Nucleus accumbens (tissue), 56 donors: ENCODE measurements at regions not wholly inside any gene's neighbourhood (a gene's known extent, or its start where the extent isn't known, plus 50 kb on each side); places are given as distances from the start of the nearest gene placed in this dataset.
"Not testable (repeated sequence)": the region's sequence is repeated elsewhere in the genome, so short reads cannot be mapped to it uniquely, and the experiment has no call there.

Experiments
- DNase-seq, 56 donors: peaks; one replicate each; lab custom pipeline; 2025; lab: John Stamatoyannopoulos, UW

DNA sequence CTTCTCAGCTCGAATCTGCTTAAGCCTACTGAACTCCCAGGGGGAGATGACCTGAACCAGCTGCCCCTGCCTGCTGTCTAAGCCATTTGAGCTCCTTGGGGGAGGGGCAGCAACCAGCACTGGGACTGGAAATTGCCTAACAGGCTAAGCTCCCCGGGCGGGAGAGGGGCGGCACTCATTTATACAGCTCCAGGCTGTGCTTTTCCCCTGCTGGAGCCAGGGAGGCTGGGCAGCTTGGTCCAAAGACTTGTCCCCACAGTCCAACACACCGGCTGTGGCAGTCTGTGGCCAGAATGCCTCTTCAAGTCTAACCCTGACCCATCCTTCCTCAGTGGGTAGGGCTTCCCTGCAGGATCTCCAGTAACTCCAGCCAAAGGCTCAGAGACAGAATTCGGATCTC lies 1241.5 kb downstream of the ROBO2 start:
- DNase-seq: no peak

- DNase-seq: no peak
Observed at GRCh38 chr3:78283994-78284393, 1244.1 kb downstream of the ROBO2 start.

GRCh38 chr3:78285032-78285728 lies 1245.3 kb downstream of the ROBO2 start:
- DNase-seq: no peak

GRCh38 chr3:78287085-78287484 lies 1247.2 kb downstream of the ROBO2 start:
- no peak for DNase-seq

DNA sequence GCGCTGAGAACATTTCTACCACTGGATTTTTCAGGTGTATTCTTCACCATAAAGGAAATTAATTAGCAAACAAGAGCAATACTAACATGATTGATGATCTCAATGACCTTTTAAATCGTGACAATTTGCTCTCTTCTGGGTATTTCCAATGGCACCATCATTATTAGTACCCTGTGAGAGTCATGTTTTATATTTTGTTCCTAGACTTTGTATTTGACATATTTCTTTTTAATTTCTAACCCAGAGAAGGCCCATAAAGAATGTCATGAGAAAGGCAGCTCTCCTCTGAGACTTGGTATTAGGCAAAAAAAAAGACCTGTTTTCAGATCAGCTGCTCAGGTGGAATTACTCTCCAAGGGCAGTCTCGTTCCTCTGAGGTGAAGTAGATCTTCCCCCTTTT lies 1253.4 kb downstream of the ROBO2 start:
- no peak for DNase-seq

- DNase-seq: no peak
Observed at GRCh38 chr3:78304115-78304514, 1264.2 kb downstream of the ROBO2 start.

- no peak for DNase-seq
Observed at GRCh38 chr3:78312851-78313250, 1273.0 kb downstream of the ROBO2 start.

DNA sequence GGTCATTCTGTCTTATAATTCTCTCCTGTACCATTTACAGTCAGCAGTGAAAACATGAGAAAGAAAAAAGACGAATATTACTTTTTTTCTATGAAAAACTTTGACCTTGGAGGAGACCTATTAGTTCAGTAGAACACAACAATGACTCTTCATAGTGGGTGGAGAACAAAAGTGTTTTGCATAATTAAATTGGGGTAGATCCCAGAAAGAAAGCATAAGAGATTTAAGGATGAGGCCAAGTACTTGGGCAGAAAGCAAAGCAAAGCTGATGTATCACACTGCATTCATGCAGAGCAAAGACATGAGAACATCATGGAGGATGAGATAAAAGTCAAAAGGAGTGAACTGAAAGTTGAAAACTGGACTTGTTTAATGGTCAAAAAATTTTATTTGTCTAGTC lies 1273.4 kb downstream of the ROBO2 start:
- no peak for DNase-seq

DNA sequence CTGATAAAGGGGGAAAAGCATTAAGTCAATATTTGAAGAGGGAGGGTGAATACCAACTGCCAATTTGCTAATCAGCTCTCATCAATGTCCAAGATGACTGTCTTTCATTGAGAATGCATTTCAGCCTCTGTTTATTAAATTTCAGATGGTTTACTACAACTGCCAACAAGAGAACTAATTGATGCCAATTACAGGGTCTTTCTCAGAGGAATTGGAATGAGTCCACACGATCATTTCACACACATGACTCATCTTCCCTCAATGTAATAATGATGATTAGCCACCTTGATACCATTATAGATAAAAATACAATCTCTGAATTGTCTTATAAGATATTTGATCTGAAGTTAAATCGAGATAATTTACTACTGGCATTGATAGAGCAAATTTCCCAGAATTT lies 1274.4 kb downstream of the ROBO2 start:
- DNase-seq: no peak

- DNase-seq: no peak
Observed at GRCh38 chr3:78317774-78318173, 1277.9 kb downstream of the ROBO2 start.

DNA sequence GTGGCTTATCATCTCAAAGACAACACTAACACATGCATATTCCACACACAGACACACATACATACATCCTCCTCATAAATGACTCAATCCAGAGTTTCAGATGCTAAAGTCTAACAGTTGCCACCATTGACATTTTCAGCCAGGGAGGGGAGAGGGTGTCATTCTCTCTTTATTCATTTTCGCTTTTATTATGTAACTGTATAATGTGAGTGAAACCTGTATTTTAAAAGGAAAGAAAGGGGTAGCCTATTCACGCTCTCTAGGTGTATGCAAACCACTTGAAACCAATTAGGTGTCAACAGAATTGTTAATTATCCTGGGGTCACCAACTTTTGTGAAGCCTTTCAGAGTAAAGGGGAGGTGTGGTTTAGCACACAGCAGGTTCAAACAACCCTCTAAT lies 1282.9 kb downstream of the ROBO2 start:
- DNase-seq: no peak

DNA sequence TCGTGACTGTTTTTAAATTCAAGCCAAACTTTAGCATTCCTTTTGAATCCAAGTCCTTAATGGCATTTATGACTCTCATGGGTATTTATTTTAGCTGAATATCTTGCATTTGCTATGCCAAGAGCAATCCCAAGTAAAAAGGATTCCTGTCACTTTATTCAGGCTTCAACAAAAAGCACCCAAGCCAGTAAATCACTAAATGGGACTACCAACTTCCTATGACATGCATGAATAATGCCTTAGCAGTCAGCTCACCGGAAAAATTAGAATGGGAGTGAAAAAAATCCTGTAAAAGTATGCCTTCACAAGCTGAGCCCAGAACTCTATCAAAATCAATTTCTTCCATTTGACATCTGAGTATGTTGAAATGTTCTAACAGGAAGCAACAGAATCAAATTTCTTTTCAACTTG lies 1297.9 kb downstream of the ROBO2 start:
- no peak for DNase-seq

DNA sequence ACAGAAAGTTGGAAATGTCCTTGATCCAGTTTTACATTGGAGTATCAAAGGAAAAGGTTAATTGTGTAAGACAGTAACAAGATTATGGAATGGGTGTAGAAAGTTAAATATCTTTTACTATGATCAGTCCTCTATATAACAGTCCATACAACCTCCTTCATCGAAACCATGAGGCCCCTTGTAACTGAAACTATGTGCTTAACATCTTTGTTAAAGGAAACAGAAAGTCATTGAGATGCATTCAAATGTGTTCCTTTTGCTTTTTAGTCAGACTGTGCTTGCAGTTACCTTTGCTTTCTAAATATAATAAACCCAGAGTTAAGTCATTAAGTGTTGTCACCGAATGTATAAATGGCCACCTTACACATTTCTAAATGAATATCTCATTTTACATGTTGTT lies 1298.5 kb downstream of the ROBO2 start:
- no peak for DNase-seq

DNA sequence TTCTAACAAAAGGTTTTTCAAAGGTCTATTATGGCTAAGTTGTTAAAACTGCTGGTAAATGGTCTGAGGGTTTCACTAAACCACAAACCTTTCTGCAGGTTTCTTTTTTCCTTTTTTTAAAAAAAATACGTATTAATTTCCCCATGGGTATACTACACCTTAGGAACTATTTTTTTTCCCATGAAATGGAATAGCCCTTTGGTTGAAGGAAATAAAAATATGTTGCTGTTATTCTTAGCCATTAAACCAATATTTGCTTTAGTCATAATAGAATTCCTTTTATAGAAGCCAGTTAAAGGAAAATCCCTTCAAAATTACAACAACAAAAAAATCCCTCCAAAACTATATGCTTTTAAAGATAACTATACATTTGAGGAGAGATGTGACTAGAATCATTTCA lies 1303.3 kb downstream of the ROBO2 start:
- DNase-seq: no peak

DNA sequence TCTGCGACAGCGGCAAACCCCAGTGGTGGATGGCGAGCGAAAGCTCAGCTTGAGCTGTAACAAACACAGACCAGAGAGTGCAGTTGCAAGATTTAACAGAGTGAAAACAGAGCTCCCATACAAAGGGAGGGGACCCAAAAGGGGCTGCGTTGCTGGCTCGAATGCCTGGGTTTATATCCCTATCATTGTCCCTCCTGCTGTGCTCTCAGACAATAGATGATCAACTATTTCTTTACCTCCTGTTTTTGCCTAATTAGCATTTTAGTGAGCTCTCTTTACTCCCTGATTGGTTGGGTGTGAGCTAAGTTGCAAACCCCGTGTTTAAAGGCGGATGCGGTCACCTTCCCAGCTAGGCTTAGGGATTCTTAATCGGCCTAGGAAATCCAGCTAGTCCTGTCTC lies 1304.4 kb downstream of the ROBO2 start:
- not testable (repeated sequence) for DNase-seq

- no peak for DNase-seq
Observed at GRCh38 chr3:78344918-78345317, 1305.0 kb downstream of the ROBO2 start.

GRCh38 chr3:78347176-78347575 lies 1307.3 kb downstream of the ROBO2 start:
- no peak for DNase-seq

- DNase-seq: no peak
Observed at GRCh38 chr3:78348664-78349063, 1308.8 kb downstream of the ROBO2 start.

GRCh38 chr3:78349571-78349970 lies 1309.7 kb downstream of the ROBO2 start:
- DNase-seq: no peak

DNA sequence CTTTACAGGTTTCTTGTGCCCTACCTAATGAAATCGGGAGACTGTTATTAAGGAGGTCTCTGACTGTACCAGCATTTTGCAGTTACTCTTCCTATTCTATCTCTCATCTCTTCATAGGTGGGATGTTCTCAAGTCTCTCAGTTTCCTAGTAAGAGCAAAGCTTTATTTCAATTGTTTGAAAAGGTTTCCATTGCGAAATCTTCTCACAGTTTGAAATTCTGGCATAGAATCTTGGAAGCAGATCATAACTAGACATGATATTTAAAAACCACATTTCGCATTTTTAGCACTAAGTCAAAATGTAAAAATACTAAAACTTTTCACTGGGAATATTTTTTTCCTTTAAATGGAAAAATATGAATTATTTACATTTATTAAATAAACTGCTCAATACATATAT lies 1311.4 kb downstream of the ROBO2 start:
- DNase-seq: no peak

- no peak for DNase-seq
Observed at GRCh38 chr3:78353231-78353630, 1313.3 kb downstream of the ROBO2 start.

GRCh38 chr3:78360849-78361248 lies 1321.0 kb downstream of the ROBO2 start:
- DNase-seq: no peak
